Vagina (tissue), 2 donors: ENCODE measurements at regions not wholly inside any gene's neighbourhood (a gene's known extent, or its start where the extent isn't known, plus 50 kb on each side); places are given as distances from the start of the nearest gene placed in this dataset.

ENCODE experiments used
- DNase-seq, 2 donors: peaks; one replicate each; pipeline ENCODE4 v3.0.0-alpha.2; 2017; ENCODE audit errors: extremely low spot score in 2 of 2
- H3K27ac ChIP-seq: fragments of 200-600 bp; sonication (generic); one replicate; pipeline ENCODE4 v1.5.1; 2019
- H3K27me3 ChIP-seq: fragments of 200-600 bp; sonication (generic); one replicate; pipeline ENCODE4 v1.5.1; 2019
- H3K36me3 ChIP-seq, 2 donors: fragments of 200-600 bp; sonication (generic); one replicate each; pipeline ENCODE4 v1.5.1; 2017 to 2019
- H3K4me1 ChIP-seq: fragments of 200-600 bp; sonication (generic); one replicate; pipeline ENCODE4 v1.5.1; 2019
- H3K4me3 ChIP-seq, 2 donors: fragments of 200-600 bp; sonication (generic); 1 replicate in 1 of 2; 2 replicates in 1 of 2; pipeline ENCODE4 v1.5.1; 2016 to 2019
- H3K9me3 ChIP-seq: fragments of 200-600 bp; sonication (generic); one replicate; pipeline ENCODE4 v1.5.1; 2019
- POLR2A ChIP-seq, 2 donors: fragments of 450-650 bp; IDR thresholded peaks; one replicate each; pipeline ENCODE4 v1.6.1; 2017; ENCODE audit warnings: antibody characterized with exemption in 2 of 2, mild to moderate bottlenecking in 2 of 2, moderate library complexity in 2 of 2
- POLR2AphosphoS5 ChIP-seq, 2 donors: sonication (generic); formaldehyde crosslinking; IDR thresholded peaks; one replicate each; pipeline ENCODE4 v1.9.0; 2017; ENCODE audit warnings: antibody characterized with exemption in 2 of 2, mild to moderate bottlenecking in 2 of 2, low read depth in 1 of 2; ENCODE audit not compliant: insufficient read depth in 1 of 2
- intact Hi-C: fragments of 100-400 bp; cut with DNase I; formaldehyde crosslinking; loops from one replicate; pipeline ENCODE4 v1.15.1; 2023
- TF ChIP-seq, protein P1 (sequence below), 3 experiments: fragments of 450-650 bp in 2 of 3; fragments of 200-600 bp in 1 of 3; sonication (generic) in 1 of 3; IDR thresholded peaks; one replicate each; pipeline ENCODE4 v1.5.1; 2017 to 2019; ENCODE audit warnings: antibody characterized with exemption in 3 of 3, mild to moderate bottlenecking in 2 of 3, moderate library complexity in 2 of 3

DNA sequence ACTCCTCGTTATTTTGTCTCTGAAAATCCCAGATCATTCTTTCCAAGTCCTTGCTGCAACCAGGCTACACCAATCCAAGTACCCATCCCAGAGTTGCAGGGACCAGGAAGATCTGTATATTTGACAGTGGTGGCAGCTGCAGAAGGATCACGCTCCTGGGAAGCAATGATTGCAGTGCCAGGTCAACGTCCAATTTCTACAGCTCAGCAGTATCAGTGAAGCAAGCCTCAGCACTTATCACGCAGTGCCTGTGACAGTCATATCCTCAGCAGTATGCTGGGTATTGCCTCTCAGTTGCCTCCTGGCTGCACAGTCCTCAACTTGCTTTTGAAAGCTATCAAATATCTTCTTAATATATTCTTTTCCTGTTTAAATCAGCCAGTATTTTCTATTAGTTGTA, 66.7 kb downstream of the BARHL2 start:
- Histone ChIP-seq H3K4me1 (no peaks in the 10 kb centered on the region), H3K27me3 (no peaks in the 10 kb centered on the region), H3K9me3 (no peaks in the 10 kb centered on the region), H3K36me3 (no peaks in the 10 kb centered on the region), H3K4me3 (no peak overlapping the region), H3K27ac (no peak overlapping the region)
- no peak for TF ChIP-seq POLR2AphosphoS5 (IDR thresholded peaks at IDR 0.05; ENCODE audit: insufficient read depth in 1 of 2, low read depth in 1 of 2)
- TF ChIP-seq, protein P1, sequence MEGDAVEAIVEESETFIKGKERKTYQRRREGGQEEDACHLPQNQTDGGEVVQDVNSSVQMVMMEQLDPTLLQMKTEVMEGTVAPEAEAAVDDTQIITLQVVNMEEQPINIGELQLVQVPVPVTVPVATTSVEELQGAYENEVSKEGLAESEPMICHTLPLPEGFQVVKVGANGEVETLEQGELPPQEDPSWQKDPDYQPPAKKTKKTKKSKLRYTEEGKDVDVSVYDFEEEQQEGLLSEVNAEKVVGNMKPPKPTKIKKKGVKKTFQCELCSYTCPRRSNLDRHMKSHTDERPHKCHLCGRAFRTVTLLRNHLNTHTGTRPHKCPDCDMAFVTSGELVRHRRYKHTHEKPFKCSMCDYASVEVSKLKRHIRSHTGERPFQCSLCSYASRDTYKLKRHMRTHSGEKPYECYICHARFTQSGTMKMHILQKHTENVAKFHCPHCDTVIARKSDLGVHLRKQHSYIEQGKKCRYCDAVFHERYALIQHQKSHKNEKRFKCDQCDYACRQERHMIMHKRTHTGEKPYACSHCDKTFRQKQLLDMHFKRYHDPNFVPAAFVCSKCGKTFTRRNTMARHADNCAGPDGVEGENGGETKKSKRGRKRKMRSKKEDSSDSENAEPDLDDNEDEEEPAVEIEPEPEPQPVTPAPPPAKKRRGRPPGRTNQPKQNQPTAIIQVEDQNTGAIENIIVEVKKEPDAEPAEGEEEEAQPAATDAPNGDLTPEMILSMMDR (IDR thresholded peaks at IDR 0.05), result no peak
- TF ChIP-seq POLR2A (IDR thresholded peaks at IDR 0.05), result no peak
- intact Hi-C loops, result no loop called here
- DNase-seq, result no peak

DNA sequence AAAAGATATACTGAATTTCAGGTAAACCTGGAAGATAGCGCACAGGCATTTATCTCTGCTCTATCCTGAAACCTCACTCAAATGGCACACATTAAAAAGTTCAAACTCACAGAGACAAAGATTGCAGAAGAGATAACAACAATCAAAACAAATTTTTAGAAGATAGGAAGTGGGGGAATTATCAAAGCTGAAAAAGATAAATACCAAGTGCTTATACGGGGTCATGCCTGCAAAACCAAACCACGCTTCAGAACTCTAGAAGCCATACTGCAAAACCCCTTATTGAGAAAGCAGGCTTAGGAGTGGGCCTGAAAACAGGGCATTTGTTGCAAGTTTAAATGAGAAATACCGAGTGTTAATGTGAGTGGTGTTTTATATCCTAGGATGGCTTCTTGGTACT, 76.8 kb downstream of the BARHL2 start:
- TF ChIP-seq, protein P1 (IDR thresholded peaks at IDR 0.05), result no peak
- TF ChIP-seq POLR2A (IDR thresholded peaks at IDR 0.05) (no peak), POLR2AphosphoS5 (IDR thresholded peaks at IDR 0.05; ENCODE audit: insufficient read depth in 1 of 2, low read depth in 1 of 2) (no peak)

DNA sequence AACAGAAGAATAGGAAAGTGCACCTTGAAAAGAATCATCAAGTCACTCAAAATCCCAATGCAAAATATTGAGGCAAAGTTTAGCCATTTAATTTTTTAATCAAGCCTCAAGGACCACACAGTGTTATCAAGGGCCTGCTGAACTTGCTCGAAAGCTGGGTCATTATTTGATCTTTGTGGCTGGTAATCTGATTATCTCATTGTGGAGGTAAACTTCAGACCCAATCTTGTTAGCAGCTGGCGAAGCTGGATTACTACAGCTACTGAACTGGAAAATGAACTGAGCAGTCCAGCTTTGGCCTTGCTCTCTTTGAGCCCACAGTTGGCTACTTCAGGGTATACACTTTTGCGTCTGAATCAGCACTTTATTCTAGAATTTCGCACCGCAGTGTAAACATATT, 94.4 kb downstream of the BARHL2 start:
- no peak for TF ChIP-seq POLR2AphosphoS5 (IDR thresholded peaks at IDR 0.05; ENCODE audit: insufficient read depth in 1 of 2, low read depth in 1 of 2)
- TF ChIP-seq, protein P1 (IDR thresholded peaks at IDR 0.05), result no peak
- TF ChIP-seq POLR2A (IDR thresholded peaks at IDR 0.05), result no peak
- Histone ChIP-seq H3K27ac (no peak overlapping the region), H3K27me3 (no peaks in the 10 kb centered on the region), H3K4me3 (no peak overlapping the region), H3K4me1 (no peaks in the 10 kb centered on the region), H3K9me3 (no peaks in the 10 kb centered on the region), H3K36me3 (no peaks in the 10 kb centered on the region)
- intact Hi-C loops, result no loop called here
- DNase-seq, result no peak

More for the DNA sequence above, 76.8 kb downstream of the BARHL2 start:
- Histone ChIP-seq H3K4me3 (no peak overlapping the region), H3K4me1 (no peaks in the 10 kb centered on the region), H3K27ac (no peak overlapping the region), H3K27me3 (no peaks in the 10 kb centered on the region), H3K36me3 (no peaks in the 10 kb centered on the region), H3K9me3 (no peaks in the 10 kb centered on the region)
- no peak for DNase-seq
- intact Hi-C loops, result no loop called here

DNA sequence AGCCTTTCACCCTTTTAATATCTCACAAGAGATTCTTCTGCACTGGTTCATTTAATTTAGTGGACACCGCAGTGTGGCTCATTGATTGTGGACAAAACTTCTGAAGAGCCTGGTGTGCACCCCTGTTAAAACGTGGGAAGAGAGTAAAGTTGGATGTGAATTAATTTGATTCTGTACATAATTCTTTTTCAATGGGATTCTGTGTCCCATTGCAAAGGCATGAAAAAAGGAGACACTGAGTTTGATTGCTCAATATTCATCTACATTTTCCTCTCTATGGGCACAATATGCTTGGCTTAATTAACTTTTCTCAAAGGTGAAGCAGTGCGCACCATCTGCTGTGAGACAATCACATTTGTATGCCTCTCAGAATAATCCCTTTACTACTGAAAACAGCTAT, 95.1 kb downstream of the BARHL2 start:
- Histone ChIP-seq H3K4me1 (no peaks in the 10 kb centered on the region), H3K4me3 (no peak overlapping the region), H3K36me3 (no peaks in the 10 kb centered on the region), H3K27me3 (no peaks in the 10 kb centered on the region), H3K9me3 (no peaks in the 10 kb centered on the region), H3K27ac (no peak overlapping the region)
- no peak for TF ChIP-seq POLR2A (IDR thresholded peaks at IDR 0.05)
- no peak for TF ChIP-seq POLR2AphosphoS5 (IDR thresholded peaks at IDR 0.05; ENCODE audit: insufficient read depth in 1 of 2, low read depth in 1 of 2)
- TF ChIP-seq, protein P1 (IDR thresholded peaks at IDR 0.05), result no peak
- no peak for DNase-seq
- intact Hi-C loops, result no loop called here

DNA sequence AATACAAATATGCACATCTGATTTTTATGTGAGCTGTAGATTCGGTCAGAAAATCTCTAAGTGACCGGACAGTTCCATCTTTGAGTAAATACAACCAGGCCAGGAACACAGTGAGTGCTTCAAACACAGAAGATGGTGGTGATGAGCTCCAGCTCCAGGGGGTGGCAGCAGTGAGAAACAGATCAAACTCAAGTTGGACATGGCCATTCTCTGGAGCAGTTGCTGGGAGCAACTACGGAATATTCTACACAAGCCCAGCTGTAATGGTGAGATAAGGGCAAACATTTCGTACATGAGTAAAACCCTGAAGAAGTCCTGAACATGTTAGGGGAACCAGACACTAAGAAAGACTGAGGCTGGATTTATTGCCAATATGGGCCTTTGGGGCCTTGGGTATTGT, 100.7 kb downstream of the BARHL2 start:
- no peak for TF ChIP-seq POLR2A (IDR thresholded peaks at IDR 0.05)
- no peak for TF ChIP-seq POLR2AphosphoS5 (IDR thresholded peaks at IDR 0.05; ENCODE audit: insufficient read depth in 1 of 2, low read depth in 1 of 2)
- TF ChIP-seq, protein P1 (IDR thresholded peaks at IDR 0.05), result no peak
- intact Hi-C loops, result no loop called here
- no peak overlapping the region for H3K27ac ChIP-seq
- no peaks in the 10 kb centered on the region for H3K36me3 ChIP-seq
- H3K4me3 ChIP-seq, result no peak overlapping the region
- DNase-seq, result no peak
- H3K9me3 ChIP-seq, result no peaks in the 10 kb centered on the region
- no peaks in the 10 kb centered on the region for H3K27me3 ChIP-seq
- H3K4me1 ChIP-seq, result no peaks in the 10 kb centered on the region
